HEK293T (cell line): ENCODE measurements at regions not wholly inside any gene's neighbourhood (a gene's known extent, or its start where the extent isn't known, plus 50 kb on each side); places are given as distances from the start of the nearest gene placed in this dataset.
"Not testable (repeated sequence)": the region's sequence is repeated elsewhere in the genome, so short reads cannot be mapped to it uniquely, and the experiment has no call there.

Experiments used
- CTCF ChIA-PET: fragments of 350-600 bp; formaldehyde crosslinking; extraction: SDS; loops from one replicate; lab custom pipeline; 2021; ENCODE audit warnings: antibody characterized with exemption, inconsistent platforms; lab: Yijun Ruan, JAX
- POLR2A ChIA-PET: fragments of 350-600 bp; formaldehyde crosslinking; extraction: SDS; loops from one replicate; lab custom pipeline; 2020; ENCODE audit warnings: antibody characterized with exemption, inconsistent platforms; lab: Yijun Ruan, JAX
- DNase-seq: peaks from one replicate; pipeline ENCODE4 v3.0.0; 2012; ENCODE audit warnings: mixed read lengths; ENCODE audit errors: extremely low spot score
- ARNT ChIP-seq: fragments of 450-650 bp; IDR thresholded peaks from 2 replicates; pipeline ENCODE4 v1.6.1; 2017; ENCODE audit warnings: mild to moderate bottlenecking
- BHLHE40 ChIP-seq: fragments of 450-650 bp; IDR thresholded peaks from 2 replicates; pipeline ENCODE4 v1.6.1; 2016; ENCODE audit warnings: mild to moderate bottlenecking, moderate library complexity, borderline replicate concordance
- CTBP1 ChIP-seq: fragments of 450-650 bp; IDR thresholded peaks from 2 replicates; pipeline ENCODE4 v1.6.1; 2016; ENCODE audit warnings: borderline replicate concordance
- ELF4 ChIP-seq: fragments of 450-650 bp; IDR thresholded peaks from 2 replicates; pipeline ENCODE4 v1.6.1; 2017; ENCODE audit warnings: antibody characterized with exemption
- FOXA1 ChIP-seq: fragments of 450-650 bp; IDR thresholded peaks from 2 replicates; pipeline ENCODE4 v1.6.1; 2016; ENCODE audit warnings: mild to moderate bottlenecking
- FOXK2 ChIP-seq: fragments of 450-650 bp; IDR thresholded peaks from 2 replicates; pipeline ENCODE4 v1.6.1; 2016; ENCODE audit warnings: mild to moderate bottlenecking
- FOXM1 ChIP-seq: fragments of 450-650 bp; IDR thresholded peaks from 2 replicates; pipeline ENCODE4 v1.6.1; 2017; ENCODE audit warnings: mild to moderate bottlenecking, borderline replicate concordance
- HDGF ChIP-seq: fragments of 450-650 bp; IDR thresholded peaks from 2 replicates; pipeline ENCODE4 v1.6.1; 2017; ENCODE audit warnings: antibody characterized with exemption, borderline replicate concordance
- L3MBTL2 ChIP-seq: fragments of 450-650 bp; conservative IDR thresholded peaks from 2 replicates; pipeline ENCODE4 v1.6.1; 2016; ENCODE audit warnings: mild to moderate bottlenecking
- LEF1 ChIP-seq: fragments of 450-650 bp; IDR thresholded peaks from 2 replicates; pipeline ENCODE4 v1.6.1; 2017; ENCODE audit warnings: mild to moderate bottlenecking, borderline replicate concordance
- NFRKB ChIP-seq: fragments of 450-650 bp; IDR thresholded peaks from 2 replicates; pipeline ENCODE4 v1.6.1; 2016; ENCODE audit warnings: mild to moderate bottlenecking, moderate library complexity
- SP1 ChIP-seq: fragments of 450-650 bp; IDR thresholded peaks from 2 replicates; pipeline ENCODE4 v1.6.1; 2017
- SUZ12 ChIP-seq: fragments of 450-650 bp; IDR thresholded peaks from 2 replicates; pipeline ENCODE4 v1.6.1; 2016; ENCODE audit warnings: mild to moderate bottlenecking
- TARDBP ChIP-seq: fragments of 450-650 bp; IDR thresholded peaks from 2 replicates; pipeline ENCODE4 v1.6.1; 2016
- ZNF384 ChIP-seq: fragments of 450-650 bp; IDR thresholded peaks from 2 replicates; pipeline ENCODE4 v1.6.1; 2016
- TF ChIP-seq, protein P1 (sequence below): fragments of 450-650 bp; IDR thresholded peaks from 2 replicates; pipeline ENCODE4 v1.6.1; 2016

- POLR2A ChIA-PET: no interaction called here
- no peak for DNase-seq
- CTCF ChIA-PET: no interaction called here
- TF ChIP-seq FOXA1 (no peak), TARDBP (no peak), BHLHE40 (no peak), LEF1 (no peak), FOXK2 (no peak), NFRKB (no peak), SUZ12 (no peak), HDGF (no peak), ARNT (no peak), L3MBTL2 (no peak), FOXM1 (no peak), CTBP1 (no peak), SP1 (no peak), ELF4 (no peak)
- TF ChIP-seq, protein P1, sequence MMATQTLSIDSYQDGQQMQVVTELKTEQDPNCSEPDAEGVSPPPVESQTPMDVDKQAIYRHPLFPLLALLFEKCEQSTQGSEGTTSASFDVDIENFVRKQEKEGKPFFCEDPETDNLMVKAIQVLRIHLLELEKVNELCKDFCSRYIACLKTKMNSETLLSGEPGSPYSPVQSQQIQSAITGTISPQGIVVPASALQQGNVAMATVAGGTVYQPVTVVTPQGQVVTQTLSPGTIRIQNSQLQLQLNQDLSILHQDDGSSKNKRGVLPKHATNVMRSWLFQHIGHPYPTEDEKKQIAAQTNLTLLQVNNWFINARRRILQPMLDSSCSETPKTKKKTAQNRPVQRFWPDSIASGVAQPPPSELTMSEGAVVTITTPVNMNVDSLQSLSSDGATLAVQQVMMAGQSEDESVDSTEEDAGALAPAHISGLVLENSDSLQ: no peak
These were observed 164.0 kb upstream of the ZNF337 start for GRCh38 chr20:25860531-25861150.

GRCh38 chr20:25859649-25860530 is 163.2 kb upstream of the ZNF337 start:
- CTCF ChIA-PET: no interaction called here
- POLR2A ChIA-PET: no interaction called here
- no peak for TF ChIP-seq LEF1
- TF ChIP-seq TARDBP: no peak
- TF ChIP-seq FOXM1: no peak
- no peak for TF ChIP-seq BHLHE40
- TF ChIP-seq, protein P1: no peak
- TF ChIP-seq FOXA1: no peak
- no peak for TF ChIP-seq SP1
- no peak for TF ChIP-seq ELF4
- TF ChIP-seq ZNF384: no peak
- no peak for TF ChIP-seq ARNT
- no peak for TF ChIP-seq HDGF
- no peak for TF ChIP-seq CTBP1
- no peak for TF ChIP-seq SUZ12
- TF ChIP-seq NFRKB: no peak
- TF ChIP-seq L3MBTL2: no peak
- no peak for TF ChIP-seq FOXK2
- no peak for DNase-seq

GRCh38 chr20:25858495-25859425 is 162.1 kb upstream of the ZNF337 start:
- DNase-seq: no peak

GRCh38 chr20:25857091-25857788 is 160.6 kb upstream of the ZNF337 start:
- CTCF ChIA-PET, DNase-seq, POLR2A ChIA-PET: not testable (repeated sequence)

More at GRCh38 chr20:25858495-25859425, 162.1 kb upstream of the ZNF337 start:
- ChIA-PET CTCF (no interaction called here), POLR2A (no interaction called here)
- TF ChIP-seq SP1: no peak
- no peak for TF ChIP-seq ZNF384
- TF ChIP-seq BHLHE40: no peak
- TF ChIP-seq ELF4: no peak
- TF ChIP-seq ARNT: no peak
- TF ChIP-seq LEF1: no peak
- no peak for TF ChIP-seq CTBP1
- TF ChIP-seq L3MBTL2: no peak
- no peak for TF ChIP-seq SUZ12
- TF ChIP-seq TARDBP: no peak
- TF ChIP-seq FOXA1: no peak
- no peak for TF ChIP-seq NFRKB
- no peak for TF ChIP-seq FOXM1
- no peak for TF ChIP-seq FOXK2
- TF ChIP-seq, protein P1: no peak

GRCh38 chr20:25856256-25856884 is 159.7 kb upstream of the ZNF337 start:
- DNase-seq: no peak
- ChIA-PET POLR2A (no interaction called here), CTCF (no interaction called here)
- TF ChIP-seq CTBP1 (no peak), BHLHE40 (no peak), SUZ12 (no peak), ZNF384 (no peak), ELF4 (no peak), LEF1 (no peak), TARDBP (no peak), NFRKB (no peak), FOXA1 (no peak), SP1 (no peak), FOXK2 (no peak), FOXM1 (no peak), ARNT (no peak), L3MBTL2 (no peak), HDGF (no peak)
- TF ChIP-seq, protein P1: no peak

GRCh38 chr20:25855451-25856156 is 159.0 kb upstream of the ZNF337 start:
- DNase-seq, POLR2A ChIA-PET, CTCF ChIA-PET: not testable (repeated sequence)

- POLR2A ChIA-PET, CTCF ChIA-PET, DNase-seq: not testable (repeated sequence)
These were observed 158.0 kb upstream of the ZNF337 start for GRCh38 chr20:25854666-25855065.
